ENCODE measurements at regions not wholly inside any gene's neighbourhood (a gene's known extent, or its start where the extent isn't known, plus 50 kb on each side); places are given as distances from the start of the nearest gene placed in this dataset.
A peak's percentile ranks its signal among the peaks of the same experiment; 100 is the strongest.

- no peak overlapping the region for H3K27ac ChIP-seq (ENCODE audit: low read depth in 1 of 2, low read length in 2 of 2)
- Mint-ChIP-seq H3K27me3 (ENCODE audit: low read depth in 3 of 3) (peaks cover 35 to 61% (median 50%) of the 10 kb centered on the region in 3 donors), H3K9me3 (peaks cover 2 to 16% (median 6%) of the 10 kb centered on the region in 7 donors), H3K4me3 (peak overlapping the region; percentile 69 to 89), H3K36me3 (no peaks in the 10 kb centered on the region), H3K4me1 (peaks cover 14% of the 10 kb centered on the region), H3K27ac (peak overlapping the region in 4 of 7 donors; percentile 29 to 61 (median 50))
- H3K79me2 ChIP-seq (ENCODE audit: insufficient read depth, low read length) = no peaks in the 10 kb centered on the region
- peak; percentile 47 to 70 (median 49) for DNase-seq
- peak overlapping the region; percentile 16 to 66 (median 28) for H3K4me3 ChIP-seq (replicated peaks in 1 of 3; ENCODE audit: low read depth in 2 of 3, low read length in 3 of 3)
- 1% methylated on average over 73 of the region's 75 CpGs for WGBS (ENCODE audit: insufficient coverage)
- H3K9ac ChIP-seq (ENCODE audit: insufficient read depth, low read length, poor library complexity, severe bottlenecking) = peak overlapping the region; percentile 51
- H3K9me3 ChIP-seq (replicated peaks in 1 of 2; ENCODE audit: control insufficient read depth in 1 of 2, insufficient read depth in 1 of 2, low read length in 2 of 2) = no peaks in the 10 kb centered on the region
- H3K36me3 ChIP-seq (replicated peaks in 1 of 2; ENCODE audit: control insufficient read depth in 1 of 2, insufficient read depth in 2 of 2, low read length in 2 of 2) = no peaks in the 10 kb centered on the region
- intact Hi-C loops (cut with micrococcal nuclease) = no loop called here
- no peak for TF ChIP-seq CTCF (IDR thresholded peaks at IDR 0.05)
- H3K27me3 ChIP-seq (ENCODE audit: control insufficient read depth in 2 of 2, insufficient read depth in 2 of 2, low read length in 2 of 2) = peaks cover 33 to 60% of the 10 kb centered on the region in 2 donors
- peak overlapping the region; percentile 73 for H2AFZ ChIP-seq (ENCODE audit: insufficient read depth, low read depth, low read length, poor library complexity, severe bottlenecking)
- H3K4me1 ChIP-seq (ENCODE audit: control insufficient read depth in 1 of 2, insufficient read depth in 2 of 2, low read length in 2 of 2) = peaks cover 10 to 11% of the 10 kb centered on the region in 2 donors
- H3K4me2 ChIP-seq (replicated peaks; ENCODE audit: extremely low read depth, low read length, poor library complexity, severe bottlenecking) = peak overlapping the region; percentile 79
- H4K20me1 ChIP-seq (ENCODE audit: insufficient read depth, low read length) = no peaks in the 10 kb centered on the region
Measured at GRCh38 chr9:97803167-97804058, 49.6 kb upstream of the FOXE1 start.
